BJ (cell line): ENCODE measurements at regions not wholly inside any gene's neighbourhood (a gene's known extent, or its start where the extent isn't known, plus 50 kb on each side); places are given as distances from the start of the nearest gene placed in this dataset.
"Not testable (repeated sequence)": the region's sequence is repeated elsewhere in the genome, so short reads cannot be mapped to it uniquely, and the experiment has no call there.

ENCODE experiments used
- CTCF ChIA-PET: fragments of 350-600 bp; formaldehyde crosslinking; extraction: SDS; loops from one replicate; lab custom pipeline; 2021; ENCODE audit warnings: antibody characterized with exemption, inconsistent platforms; lab: Yijun Ruan, JAX
- POLR2A ChIA-PET: fragments of 300-600 bp; sonication (Branson Sonifier 250); formaldehyde crosslinking; extraction: SDS; loops from one replicate; lab custom pipeline; 2021; ENCODE audit warnings: antibody characterized with exemption; lab: Charles Lee
- DNase-seq: peaks from one replicate; pipeline ENCODE4 v3.0.0-alpha.2; 2011; ENCODE audit warnings: low read depth
- H3K27me3 ChIP-seq: 2 replicates; pipeline ENCODE4 v1.6.0; 2011; ENCODE audit warnings: low read length; ENCODE audit not compliant: control insufficient read depth, insufficient read depth
- H3K36me3 ChIP-seq: 2 replicates; pipeline ENCODE4 v1.5.1; 2011; ENCODE audit warnings: low read length; ENCODE audit not compliant: control insufficient read depth, insufficient read depth
- H3K4me3 ChIP-seq: 2 replicates; pipeline ENCODE4 v1.5.1; 2011; ENCODE audit warnings: low read depth, mild to moderate bottlenecking, control low read depth, low read length
- CTCF ChIP-seq: IDR thresholded peaks from 2 replicates; pipeline ENCODE4 v1.5.1; 2011; ENCODE audit warnings: low read depth, mild to moderate bottlenecking, control low read depth, inconsistent platforms, low read length, moderate library complexity; ENCODE audit not compliant: insufficient read depth

- no peak for DNase-seq
- Histone ChIP-seq H3K36me3 (no peaks in the 10 kb centered on the region), H3K27me3 (no peaks in the 10 kb centered on the region), H3K4me3 (no peak overlapping the region)
- TF ChIP-seq CTCF: no peak
- ChIA-PET CTCF (interaction anchor here (1.1 to 1.7 kb wide), 2 partner anchors 12 to 43 kb away, joined by 3 to 5 read pairs; no protein-coding TSS in a partner anchor), POLR2A (no interaction called here)
Measured at GRCh38 chr1:41976671-41977070, 57.9 kb upstream of the HIVEP3 start.

GRCh38 chr1:41975850-41976569, 57.3 kb upstream of the HIVEP3 start:
- Histone ChIP-seq H3K27me3 (no peaks in the 10 kb centered on the region), H3K36me3 (no peaks in the 10 kb centered on the region), H3K4me3 (no peak overlapping the region)
- TF ChIP-seq CTCF: no peak
- POLR2A ChIA-PET: no interaction called here
- CTCF ChIA-PET: interaction anchor here (1.1 kb wide), 1 partner anchor 42 kb away, joined by 3 read pairs; no protein-coding TSS in a partner anchor
- DNase-seq: no peak

GRCh38 chr1:41975121-41975520, 56.4 kb upstream of the HIVEP3 start:
- no peaks in the 10 kb centered on the region for H3K27me3 ChIP-seq
- DNase-seq: no peak
- TF ChIP-seq CTCF: no peak
- no peaks in the 10 kb centered on the region for H3K36me3 ChIP-seq
- no peak overlapping the region for H3K4me3 ChIP-seq
- ChIA-PET CTCF (interaction anchor here (0.7 kb wide), 1 partner anchor 555 kb away, joined by 3 read pairs; no protein-coding TSS in a partner anchor), POLR2A (no interaction called here)

- DNase-seq, POLR2A ChIA-PET, H3K4me3 ChIP-seq, H3K27me3 ChIP-seq, H3K36me3 ChIP-seq, CTCF ChIA-PET: not testable (repeated sequence)
Measured at GRCh38 chr1:41968557-41968956, 49.8 kb upstream of the HIVEP3 start.
